Prostate gland (tissue), 2 donors: ENCODE measurements at regions not wholly inside any gene's neighbourhood (a gene's known extent, or its start where the extent isn't known, plus 50 kb on each side); places are given as distances from the start of the nearest gene placed in this dataset.

ENCODE experiments used
- CTCF ChIP-seq, 4 experiments: fragments of 200-600 bp in 2 of 4; fragments of 450-650 bp in 2 of 4; sonication (generic) in 2 of 4; IDR thresholded peaks; 1 replicate in 3 of 4; 2 replicates in 1 of 4; pipeline ENCODE4 v1.5.1; 2016 to 2019; ENCODE audit warnings: antibody characterized with exemption in 4 of 4, mild to moderate bottlenecking in 2 of 4, moderate library complexity in 2 of 4
- POLR2A ChIP-seq: fragments of 450-650 bp; IDR thresholded peaks from one replicate; pipeline ENCODE4 v1.6.1; 2016; ENCODE audit warnings: antibody characterized with exemption, mild to moderate bottlenecking
- POLR2AphosphoS5 ChIP-seq: sonication (generic); formaldehyde crosslinking; IDR thresholded peaks from one replicate; pipeline ENCODE4 v1.6.1; 2017; ENCODE audit warnings: antibody characterized with exemption

- no peak for TF ChIP-seq CTCF (IDR thresholded peaks at IDR 0.05)
- TF ChIP-seq POLR2A: no peak
- TF ChIP-seq POLR2AphosphoS5: no peak
Observed at GRCh38 chr18:24885276-24885675, 424.8 kb downstream of the HRH4 start.
